ENCODE measurements at regions not wholly inside any gene's neighbourhood (a gene's known extent, or its start where the extent isn't known, plus 50 kb on each side); places are given as distances from the start of the nearest gene placed in this dataset.

DNA sequence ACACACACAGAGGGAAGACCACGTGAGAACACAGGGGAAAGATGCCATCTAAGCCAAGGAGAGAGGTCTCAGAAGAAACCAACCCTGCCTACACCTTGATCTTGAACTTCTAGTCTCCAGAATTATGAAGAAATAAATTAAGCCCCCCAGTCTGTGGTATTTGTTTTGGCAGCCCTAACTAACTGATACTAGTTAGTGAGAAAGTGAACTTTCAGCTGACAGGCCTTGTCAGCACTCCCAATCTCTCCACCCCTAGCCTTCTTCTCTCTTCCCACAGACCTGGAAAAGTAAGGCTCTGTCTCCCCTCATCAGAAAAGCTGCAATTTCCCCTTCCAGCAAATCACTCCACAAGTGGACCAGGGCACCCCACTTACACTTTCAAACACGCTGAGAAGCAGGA lies 108.6 kb upstream of the CDYL start:
- no peaks in the 10 kb centered on the region for H4K20me1 ChIP-seq (replicated peaks; ENCODE audit: control insufficient read depth, extremely low read depth, insufficient read depth, low read length)
- no peak overlapping the region for H2AFZ ChIP-seq (ENCODE audit: low read depth, low read length)
- ChIA-PET POLR2A (no interaction called here), CTCF (no interaction called here)
- H3K4me2 ChIP-seq (ENCODE audit: insufficient read depth, low read length) = no peak overlapping the region
- no peak overlapping the region for H3K9ac ChIP-seq (replicated peaks; ENCODE audit: extremely low read depth, insufficient read depth, low read length)
- DNase-seq (ENCODE audit: low read depth, low spot score) = no peak
- H3K9me1 ChIP-seq (replicated peaks; ENCODE audit: control insufficient read depth, extremely low read depth, insufficient read depth, low read length) = no peaks in the 10 kb centered on the region
- no TSS peak for BruUV-seq (replicated peaks)
- no peaks in the 10 kb centered on the region for H3K9me3 ChIP-seq (replicated peaks; ENCODE audit: control insufficient read depth, insufficient read depth, low read length)
- H3K36me3 ChIP-seq (ENCODE audit: control insufficient read depth in 2 of 2, extremely low read depth in 1 of 2, insufficient read depth in 2 of 2, low read length in 2 of 2) = no peaks in the 10 kb centered on the region
- no peak overlapping the region for H3K27ac ChIP-seq (ENCODE audit: insufficient read depth, low read depth, low read length)
- no peaks in the 10 kb centered on the region for H3K79me2 ChIP-seq (ENCODE audit: control insufficient read depth, insufficient read depth, low read length)
- peaks cover 0 to 4% of the 10 kb centered on the region in 2 experiments for H3K27me3 ChIP-seq (ENCODE audit: control insufficient read depth in 2 of 2, insufficient read depth in 2 of 2, low read length in 2 of 2)
- no peaks in the 10 kb centered on the region for H3K4me1 ChIP-seq (ENCODE audit: control insufficient read depth, extremely low read depth, insufficient read depth, low read length)
- dilution Hi-C loops (cut with MboI; ENCODE audit: extremely low pct_ligation_motif_present, low sequenced_read_pairs) (no loop called here), intact Hi-C loops (cut with micrococcal nuclease) (no loop called here)
- no peak overlapping the region for H3K4me3 ChIP-seq (replicated peaks in 1 of 3; ENCODE audit: insufficient read depth in 1 of 3, low read depth in 1 of 3, low read length in 3 of 3)
- TF ChIP-seq, protein P1, sequence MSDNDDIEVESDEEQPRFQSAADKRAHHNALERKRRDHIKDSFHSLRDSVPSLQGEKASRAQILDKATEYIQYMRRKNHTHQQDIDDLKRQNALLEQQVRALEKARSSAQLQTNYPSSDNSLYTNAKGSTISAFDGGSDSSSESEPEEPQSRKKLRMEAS (IDR thresholded peaks at IDR 0.05; ENCODE audit: insufficient read depth, insufficient read length) = no peak
- TF ChIP-seq GATA2 (IDR thresholded peaks at IDR 0.05; ENCODE audit: insufficient read depth, insufficient read length, low read depth, low read length) = no peak
- no peak for TF ChIP-seq POLR2A (IDR thresholded peaks at IDR 0.05; ENCODE audit: low read depth, low read length)
- TF ChIP-seq MYC (IDR thresholded peaks at IDR 0.05; ENCODE audit: low read depth, low read length) = no peak
- no peak for TF ChIP-seq EZH2 (IDR thresholded peaks at IDR 0.05; ENCODE audit: borderline replicate concordance, low read depth, low read length, severe bottlenecking)
- no peak for TF ChIP-seq JUN (IDR thresholded peaks at IDR 0.05; ENCODE audit: borderline replicate concordance, insufficient read depth, insufficient read length, low read depth)
- TF ChIP-seq, protein P2, sequence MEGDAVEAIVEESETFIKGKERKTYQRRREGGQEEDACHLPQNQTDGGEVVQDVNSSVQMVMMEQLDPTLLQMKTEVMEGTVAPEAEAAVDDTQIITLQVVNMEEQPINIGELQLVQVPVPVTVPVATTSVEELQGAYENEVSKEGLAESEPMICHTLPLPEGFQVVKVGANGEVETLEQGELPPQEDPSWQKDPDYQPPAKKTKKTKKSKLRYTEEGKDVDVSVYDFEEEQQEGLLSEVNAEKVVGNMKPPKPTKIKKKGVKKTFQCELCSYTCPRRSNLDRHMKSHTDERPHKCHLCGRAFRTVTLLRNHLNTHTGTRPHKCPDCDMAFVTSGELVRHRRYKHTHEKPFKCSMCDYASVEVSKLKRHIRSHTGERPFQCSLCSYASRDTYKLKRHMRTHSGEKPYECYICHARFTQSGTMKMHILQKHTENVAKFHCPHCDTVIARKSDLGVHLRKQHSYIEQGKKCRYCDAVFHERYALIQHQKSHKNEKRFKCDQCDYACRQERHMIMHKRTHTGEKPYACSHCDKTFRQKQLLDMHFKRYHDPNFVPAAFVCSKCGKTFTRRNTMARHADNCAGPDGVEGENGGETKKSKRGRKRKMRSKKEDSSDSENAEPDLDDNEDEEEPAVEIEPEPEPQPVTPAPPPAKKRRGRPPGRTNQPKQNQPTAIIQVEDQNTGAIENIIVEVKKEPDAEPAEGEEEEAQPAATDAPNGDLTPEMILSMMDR (IDR thresholded peaks at IDR 0.05; ENCODE audit: extremely low read depth in 1 of 2, insufficient read depth in 1 of 2, low read depth in 1 of 2, low read length in 2 of 2) = no peak
- no peak for TF ChIP-seq POLR2AphosphoS5 (IDR thresholded peaks at IDR 0.05; ENCODE audit: insufficient read depth, low read depth, low read length)
- no peak for TF ChIP-seq FOS (IDR thresholded peaks at IDR 0.05; ENCODE audit: borderline replicate concordance, insufficient read depth, low read length)
- FAIRE-seq = no peak
